OCI-LY1 (cell line): ENCODE measurements at regions not wholly inside any gene's neighbourhood (a gene's known extent, or its start where the extent isn't known, plus 50 kb on each side); places are given as distances from the start of the nearest gene placed in this dataset.

Experiments
- H2AFZ ChIP-seq: fragments of 200-600 bp; sonication (generic), shearing (Covaris generic); 2 replicates; pipeline ENCODE4 v1.6.0; 2014; ENCODE audit warnings: antibody characterized with exemption, mild to moderate bottlenecking, low read length
- H3F3A ChIP-seq: fragments of 200-600 bp; sonication (generic), shearing (Covaris generic); 2 replicates; pipeline ENCODE4 v1.6.0; 2014; ENCODE audit warnings: mild to moderate bottlenecking, antibody characterized with exemption, low read length, moderate library complexity; ENCODE audit not compliant: insufficient read depth
- H3K27ac ChIP-seq: fragments of 200-600 bp; sonication (generic); 2 replicates; pipeline ENCODE4 v1.5.1; 2014; ENCODE audit warnings: low read length, mixed run types, mild to moderate bottlenecking, low read depth; ENCODE audit not compliant: poor library complexity, severe bottlenecking
- H3K27me3 ChIP-seq: fragments of 200-600 bp; sonication (generic); 2 replicates; pipeline ENCODE4 v1.6.0; 2014; ENCODE audit warnings: antibody characterized with exemption, mild to moderate bottlenecking, low read length, moderate library complexity; ENCODE audit not compliant: insufficient read depth
- H3K36me3 ChIP-seq: fragments of 200-600 bp; sonication (generic); 2 replicates; pipeline ENCODE4 v1.6.1; 2014; ENCODE audit warnings: mild to moderate bottlenecking, antibody characterized with exemption, low read length, moderate library complexity, mixed read lengths; ENCODE audit not compliant: insufficient read depth
- H3K4me1 ChIP-seq: fragments of 200-600 bp; sonication (generic); 2 replicates; pipeline ENCODE4 v1.5.1; 2014; ENCODE audit warnings: mild to moderate bottlenecking, low read length, moderate library complexity; ENCODE audit not compliant: insufficient read depth, severe bottlenecking
- H3K4me2 ChIP-seq: fragments of 200-600 bp; sonication (generic), shearing (Covaris generic); 2 replicates; pipeline ENCODE4 v1.6.1; 2014; ENCODE audit warnings: low read length
- H3K4me3 ChIP-seq: fragments of 200-600 bp; sonication (generic); 2 replicates; pipeline ENCODE4 v1.5.1; 2014; ENCODE audit warnings: low read length, low read depth, mild to moderate bottlenecking, mixed read lengths; ENCODE audit not compliant: poor library complexity, severe bottlenecking
- H3K79me2 ChIP-seq: fragments of 200-600 bp; shearing (Covaris generic); 2 replicates; pipeline ENCODE4 v1.6.1; 2016; ENCODE audit warnings: mixed run types, low read length, mixed read lengths; ENCODE audit not compliant: insufficient read depth
- H3K9ac ChIP-seq: fragments of 200-600 bp; sonication (generic), shearing (Covaris generic); 2 replicates; pipeline ENCODE4 v1.6.1; 2014; ENCODE audit warnings: mild to moderate bottlenecking, low read length, mixed read lengths
- H3K9me2 ChIP-seq: fragments of 200-600 bp; sonication (generic), shearing (Covaris generic); 2 replicates; pipeline ENCODE4 v1.6.1; 2014; ENCODE audit warnings: low read depth, mild to moderate bottlenecking, low read length, mixed read lengths
- H3K9me3 ChIP-seq: fragments of 200-600 bp; shearing (Covaris generic); 2 replicates; pipeline ENCODE4 v1.6.1; 2014; ENCODE audit warnings: low read length, mixed read lengths
- H4K20me1 ChIP-seq: fragments of 200-600 bp; sonication (generic), shearing (Covaris generic); 2 replicates; pipeline ENCODE4 v1.6.0; 2016; ENCODE audit warnings: mild to moderate bottlenecking, low read length; ENCODE audit not compliant: insufficient read depth
- CTCF ChIP-seq: fragments of 200-600 bp; sonication (generic), shearing (Covaris generic); IDR thresholded peaks from 2 replicates; pipeline ENCODE4 v1.5.1; 2017; ENCODE audit warnings: mild to moderate bottlenecking, antibody characterized with exemption, low read length, moderate library complexity, mixed read lengths
- EZH2 ChIP-seq: fragments of 200-600 bp; sonication (generic), shearing (Covaris generic); IDR thresholded peaks from 2 replicates; pipeline ENCODE4 v1.8.0; 2017; ENCODE audit warnings: borderline replicate concordance, mixed run types, mild to moderate bottlenecking, antibody characterized with exemption, low read length, moderate library complexity, mixed read lengths

- H3K27me3 ChIP-seq: no peaks in the 10 kb centered on the region
- H2AFZ ChIP-seq: no peak overlapping the region
- peak overlapping the region; percentile 90 for H3K27ac ChIP-seq
- no peak overlapping the region for H3K9ac ChIP-seq
- no peak overlapping the region for H3K4me2 ChIP-seq
- peaks cover 10% of the 10 kb centered on the region for H3K36me3 ChIP-seq
- H3F3A ChIP-seq: peaks cover 5% of the 10 kb centered on the region; the same call in 1 of the 2 replicates
- no peaks in the 10 kb centered on the region for H3K79me2 ChIP-seq
- no peak for TF ChIP-seq EZH2
- TF ChIP-seq CTCF: no peak
- H3K4me3 ChIP-seq: no peak overlapping the region
- peaks cover 70% of the 10 kb centered on the region for H3K4me1 ChIP-seq
- H3K9me3 ChIP-seq: 0 out of 2 replicates have a peak, but pooled peaks cover 3% of the 10 kb centered on the region
- no peaks in the 10 kb centered on the region for H3K9me2 ChIP-seq
- H4K20me1 ChIP-seq: no peaks in the 10 kb centered on the region
These were observed 56.8 kb upstream of the CPEB4 start for GRCh38 chr5:173831196-173831914.

- no peak overlapping the region for H3K9ac ChIP-seq
- no peaks in the 10 kb centered on the region for H3K27me3 ChIP-seq
- 0 out of 2 replicates have a peak, but pooled peaks cover 3% of the 10 kb centered on the region for H3K9me3 ChIP-seq
- peaks cover 10% of the 10 kb centered on the region for H3K36me3 ChIP-seq
- H3F3A ChIP-seq: peaks cover 5% of the 10 kb centered on the region; the same call in 1 of the 2 replicates
- peaks cover 60% of the 10 kb centered on the region for H3K4me1 ChIP-seq
- no peak overlapping the region for H2AFZ ChIP-seq
- no peak overlapping the region for H3K27ac ChIP-seq
- H3K9me2 ChIP-seq: no peaks in the 10 kb centered on the region
- no peak overlapping the region for H3K4me3 ChIP-seq
- H4K20me1 ChIP-seq: no peaks in the 10 kb centered on the region
- TF ChIP-seq EZH2: no peak
- no peak for TF ChIP-seq CTCF
- H3K4me2 ChIP-seq: no peak overlapping the region; the same call in 1 of the 2 replicates
- no peaks in the 10 kb centered on the region for H3K79me2 ChIP-seq
These were observed 55.8 kb upstream of the CPEB4 start for GRCh38 chr5:173832386-173832785.

- Histone ChIP-seq H3K4me2 (no peak overlapping the region), H3K36me3 (peaks cover 3% of the 10 kb centered on the region), H3K9ac (no peak overlapping the region), H4K20me1 (no peaks in the 10 kb centered on the region), H3K4me1 (peaks cover 55% of the 10 kb centered on the region), H3K27me3 (no peaks in the 10 kb centered on the region), H3K79me2 (no peaks in the 10 kb centered on the region), H3K9me3 (0 out of 2 replicates have a peak, but pooled peaks cover 3% of the 10 kb centered on the region), H3F3A (peaks cover 5% of the 10 kb centered on the region; the same call in 1 of the 2 replicates), H3K9me2 (no peaks in the 10 kb centered on the region), H3K4me3 (no peak overlapping the region), H2AFZ (no peak overlapping the region), H3K27ac (no peak overlapping the region)
- no peak for TF ChIP-seq EZH2
- TF ChIP-seq CTCF: no peak
These were observed 54.8 kb upstream of the CPEB4 start for GRCh38 chr5:173833196-173833985.
